Gastrocnemius medialis (tissue), 4 donors: ENCODE measurements at regions not wholly inside any gene's neighbourhood (a gene's known extent, or its start where the extent isn't known, plus 50 kb on each side); places are given as distances from the start of the nearest gene placed in this dataset.

Experiments
- ATAC-seq, 2 donors: fragments of 150-250 bp; one replicate each; pipeline ENCODE4 v1.9.1; 2016
- DNase-seq, 2 donors: peaks; one replicate each; pipeline ENCODE4 v3.0.0-alpha.2; 2019
- H3K27ac ChIP-seq, 4 donors: fragments of 200-600 bp; sonication (generic); 1 replicate in 1 of 4; 2 replicates in 3 of 4; pipeline ENCODE4 v1.5.1; 2016 to 2018; ENCODE audit warnings: mild to moderate bottlenecking in 2 of 4, moderate library complexity in 1 of 4
- H3K27me3 ChIP-seq, 3 donors: fragments of 200-600 bp; sonication (generic) in 2 of 3; 1 replicate in 1 of 3; 2 replicates in 2 of 3; pipeline versions ENCODE4 v1.5.1 to v1.6.0; 2016 to 2019; ENCODE audit warnings: mild to moderate bottlenecking in 1 of 3, moderate library complexity in 1 of 3
- H3K36me3 ChIP-seq, 2 donors: fragments of 200-600 bp; sonication (generic) in 1 of 2; one replicate each; pipeline ENCODE4 v1.5.1; 2017 to 2018
- H3K4me1 ChIP-seq, 2 donors: fragments of 200-600 bp; sonication (generic) in 1 of 2; one replicate each; pipeline ENCODE4 v1.5.1; 2016 to 2017; ENCODE audit warnings: mild to moderate bottlenecking in 2 of 2
- H3K4me3 ChIP-seq, 4 donors: fragments of 200-600 bp; sonication (generic) in 3 of 4; 1 replicate in 1 of 4; 2 replicates in 3 of 4; pipeline ENCODE4 v1.5.1; 2016 to 2019; ENCODE audit warnings: mild to moderate bottlenecking in 2 of 4
- H3K9me3 ChIP-seq, 3 donors: fragments of 200-600 bp; sonication (generic) in 2 of 3; 1 replicate in 1 of 3; 2 replicates in 2 of 3; pipeline ENCODE4 v1.5.1; 2016 to 2019
- CTCF ChIP-seq, 5 experiments: fragments of 450-650 bp in 3 of 5; fragments of 200-600 bp in 2 of 5; sonication (generic) in 2 of 5; IDR thresholded peaks in 4 of 5; conservative IDR thresholded peaks in 1 of 5; 1 replicate in 4 of 5; 2 replicates in 1 of 5; pipeline ENCODE4 v1.5.1; 2016 to 2019; ENCODE audit warnings: antibody characterized with exemption in 5 of 5, mild to moderate bottlenecking in 3 of 5, moderate library complexity in 3 of 5
- POLR2A ChIP-seq, 2 donors: fragments of 450-650 bp; IDR thresholded peaks; one replicate each; pipeline ENCODE4 v1.6.1; 2017; ENCODE audit warnings: antibody characterized with exemption in 2 of 2, mild to moderate bottlenecking in 2 of 2, moderate library complexity in 2 of 2
- in situ Hi-C, 4 donors: fragments of 200-750 bp; cut with MboI; loops; one replicate each; pipeline versions ENCODE4 v1.15.0 to v1.8.0; 2017; ENCODE audit warnings: low sequenced_read_pairs in 4 of 4
- intact Hi-C: fragments of 100-400 bp; cut with DNase I; formaldehyde crosslinking; loops from one replicate; pipeline ENCODE4 v1.15.1; 2023; ENCODE audit warnings: low total_unique reads

GRCh38 chr20:10965936-10966470 is 292.2 kb upstream of the JAG1 start:
- Histone ChIP-seq H3K27me3 (no peaks in the 10 kb centered on the region), H3K27ac (no peak overlapping the region), H3K4me1 (peaks cover 3 to 21% of the 10 kb centered on the region in 2 donors), H3K4me3 (no peak overlapping the region), H3K9me3 (no peaks in the 10 kb centered on the region), H3K36me3 (no peaks in the 10 kb centered on the region)
- TF ChIP-seq POLR2A (IDR thresholded peaks at IDR 0.05) (no peak), CTCF (IDR thresholded peaks at IDR 0.05 in 4 of 5, conservative IDR thresholded peaks at IDR 0.05 in 1 of 5) (no peak)
- DNase-seq (no peak), ATAC-seq (peak in 1 of 2 donors; percentile 30)
- intact Hi-C loops = no loop called here
- in situ Hi-C loops = no loop called here

- H3K36me3 ChIP-seq = no peaks in the 10 kb centered on the region
- DNase-seq (no peak), ATAC-seq (no peak)
- no peak for TF ChIP-seq CTCF (IDR thresholded peaks at IDR 0.05 in 4 of 5, conservative IDR thresholded peaks at IDR 0.05 in 1 of 5)
- TF ChIP-seq POLR2A (IDR thresholded peaks at IDR 0.05) = no peak
- no peak overlapping the region for H3K4me3 ChIP-seq
- H3K27ac ChIP-seq = no peak overlapping the region
- peaks cover 3 to 11% of the 10 kb centered on the region in 2 donors for H3K4me1 ChIP-seq
- no peaks in the 10 kb centered on the region for H3K27me3 ChIP-seq
- no peaks in the 10 kb centered on the region for H3K9me3 ChIP-seq
- in situ Hi-C loops (no loop called here), intact Hi-C loops (no loop called here)
Measured at GRCh38 chr20:10970109-10970508, 296.3 kb upstream of the JAG1 start.

GRCh38 chr20:10971096-10971495 is 297.3 kb upstream of the JAG1 start:
- Histone ChIP-seq H3K4me3 (no peak overlapping the region), H3K27ac (no peak overlapping the region), H3K4me1 (peaks cover 3 to 11% of the 10 kb centered on the region in 2 donors), H3K9me3 (no peaks in the 10 kb centered on the region), H3K27me3 (no peaks in the 10 kb centered on the region), H3K36me3 (no peaks in the 10 kb centered on the region)
- TF ChIP-seq POLR2A (IDR thresholded peaks at IDR 0.05) (no peak), CTCF (IDR thresholded peaks at IDR 0.05 in 4 of 5, conservative IDR thresholded peaks at IDR 0.05 in 1 of 5) (no peak)
- in situ Hi-C loops = no loop called here
- ATAC-seq (no peak), DNase-seq (no peak)
- intact Hi-C loops = no loop called here

- H3K27me3 ChIP-seq = no peaks in the 10 kb centered on the region
Measured at GRCh38 chr20:10972219-10972860, 298.5 kb upstream of the JAG1 start.

More at GRCh38 chr20:10972219-10972860, 298.5 kb upstream of the JAG1 start:
- H3K27ac ChIP-seq = no peak overlapping the region
- TF ChIP-seq CTCF (IDR thresholded peaks at IDR 0.05 in 4 of 5, conservative IDR thresholded peaks at IDR 0.05 in 1 of 5) = no peak
- no peak for TF ChIP-seq POLR2A (IDR thresholded peaks at IDR 0.05)
- no peak for DNase-seq
- H3K36me3 ChIP-seq = no peaks in the 10 kb centered on the region
- no peaks in the 10 kb centered on the region for H3K9me3 ChIP-seq
- in situ Hi-C loops = no loop called here
- no peak for ATAC-seq
- H3K4me1 ChIP-seq = peaks cover under 1 to 8% of the 10 kb centered on the region in 2 donors
- H3K4me3 ChIP-seq = no peak overlapping the region
- intact Hi-C loops = no loop called here
